SU-DHL-6 (cell line): ENCODE measurements at regions not wholly inside any gene's neighbourhood (a gene's known extent, or its start where the extent isn't known, plus 50 kb on each side); places are given as distances from the start of the nearest gene placed in this dataset.

ENCODE experiments used
- H2AFZ ChIP-seq: fragments of 200-600 bp; sonication (generic); 2 replicates; pipeline ENCODE4 v1.6.1; 2014; ENCODE audit warnings: low read depth, mild to moderate bottlenecking, moderate library complexity, mixed read lengths, antibody characterized with exemption, low read length; ENCODE audit not compliant: severe bottlenecking
- H3F3A ChIP-seq: fragments of 200-600 bp; shearing (Covaris generic); 2 replicates; pipeline ENCODE4 v1.6.0; 2016; ENCODE audit warnings: antibody characterized with exemption, mild to moderate bottlenecking; ENCODE audit not compliant: insufficient read depth
- H3K27ac ChIP-seq: fragments of 200-600 bp; sonication (generic); 2 replicates; pipeline ENCODE4 v1.5.1; 2016; ENCODE audit warnings: low read depth, mild to moderate bottlenecking, low read length, moderate library complexity, mixed read lengths
- H3K27me3 ChIP-seq: fragments of 200-600 bp; sonication (generic), shearing (Covaris generic); 2 replicates; pipeline ENCODE4 v1.6.0; 2014; ENCODE audit warnings: mild to moderate bottlenecking, low read length
- H3K36me3 ChIP-seq: fragments of 200-600 bp; sonication (generic); 2 replicates; pipeline ENCODE4 v1.6.1; 2014; ENCODE audit warnings: mild to moderate bottlenecking, low read length, mixed read lengths
- H3K4me2 ChIP-seq: fragments of 300-600, 200-600 bp; shearing (Covaris generic), sonication (generic); 2 replicates; pipeline ENCODE4 v1.6.0; 2014; ENCODE audit warnings: low read length, low read depth, mild to moderate bottlenecking; ENCODE audit not compliant: poor library complexity, severe bottlenecking
- H3K4me3 ChIP-seq: fragments of 200-600 bp; sonication (generic); 2 replicates; pipeline ENCODE4 v1.5.1; 2014; ENCODE audit warnings: antibody characterized with exemption, low read length, mild to moderate bottlenecking, mixed read lengths; ENCODE audit not compliant: insufficient read depth, poor library complexity, severe bottlenecking
- H3K79me2 ChIP-seq: fragments of 200-600 bp; sonication (generic); 2 replicates; pipeline ENCODE4 v1.6.1; 2014; ENCODE audit warnings: mild to moderate bottlenecking, low read length, moderate library complexity; ENCODE audit not compliant: insufficient read depth
- H3K9ac ChIP-seq: fragments of 200-600 bp; sonication (generic); 2 replicates; pipeline ENCODE4 v1.7.0; 2014; ENCODE audit warnings: mild to moderate bottlenecking, low read length
- H3K9me2 ChIP-seq: fragments of 200-600 bp; sonication (generic); replicated peaks from 2 replicates; pipeline ENCODE4 v1.6.1; 2014; ENCODE audit warnings: low read length; ENCODE audit not compliant: insufficient read depth
- H3K9me3 ChIP-seq: fragments of 200-600 bp; sonication (generic); 2 replicates; pipeline ENCODE4 v1.6.1; 2014; ENCODE audit warnings: low read length, mixed read lengths; ENCODE audit not compliant: insufficient read depth
- H4K20me1 ChIP-seq: fragments of 200-600 bp; sonication (generic); 2 replicates; pipeline ENCODE4 v1.6.1; 2014; ENCODE audit warnings: low read depth, mild to moderate bottlenecking, antibody characterized with exemption, low read length, moderate library complexity, mixed read lengths
- EZH2phosphoT487 ChIP-seq: fragments of 200-600 bp; sonication (generic), shearing (Covaris generic); conservative IDR thresholded peaks from 2 replicates; pipeline ENCODE4 v1.6.1; 2018; ENCODE audit warnings: mild to moderate bottlenecking, antibody characterized with exemption, low read length, moderate library complexity, mixed read lengths
- TF ChIP-seq, protein P1 (sequence below): fragments of 200-600 bp; sonication (generic); IDR thresholded peaks from one replicate; pipeline ENCODE4 v1.5.1; 2017; ENCODE audit warnings: antibody characterized with exemption, mild to moderate bottlenecking, low read length, moderate library complexity; ENCODE audit not compliant: insufficient read depth, poor library complexity, severe bottlenecking

- Histone ChIP-seq H3K4me3 (no peak overlapping the region), H3K4me2 (no peak overlapping the region), H3K79me2 (no peaks in the 10 kb centered on the region), H3K9me2 (no peaks in the 10 kb centered on the region), H2AFZ (no peak overlapping the region), H3K9ac (no peak overlapping the region), H3K27me3 (no peaks in the 10 kb centered on the region), H3K36me3 (no peaks in the 10 kb centered on the region), H4K20me1 (no peaks in the 10 kb centered on the region), H3K27ac (no peak overlapping the region), H3F3A (no peaks in the 10 kb centered on the region), H3K9me3 (no peaks in the 10 kb centered on the region)
- TF ChIP-seq EZH2phosphoT487, result no peak
- TF ChIP-seq, protein P1, sequence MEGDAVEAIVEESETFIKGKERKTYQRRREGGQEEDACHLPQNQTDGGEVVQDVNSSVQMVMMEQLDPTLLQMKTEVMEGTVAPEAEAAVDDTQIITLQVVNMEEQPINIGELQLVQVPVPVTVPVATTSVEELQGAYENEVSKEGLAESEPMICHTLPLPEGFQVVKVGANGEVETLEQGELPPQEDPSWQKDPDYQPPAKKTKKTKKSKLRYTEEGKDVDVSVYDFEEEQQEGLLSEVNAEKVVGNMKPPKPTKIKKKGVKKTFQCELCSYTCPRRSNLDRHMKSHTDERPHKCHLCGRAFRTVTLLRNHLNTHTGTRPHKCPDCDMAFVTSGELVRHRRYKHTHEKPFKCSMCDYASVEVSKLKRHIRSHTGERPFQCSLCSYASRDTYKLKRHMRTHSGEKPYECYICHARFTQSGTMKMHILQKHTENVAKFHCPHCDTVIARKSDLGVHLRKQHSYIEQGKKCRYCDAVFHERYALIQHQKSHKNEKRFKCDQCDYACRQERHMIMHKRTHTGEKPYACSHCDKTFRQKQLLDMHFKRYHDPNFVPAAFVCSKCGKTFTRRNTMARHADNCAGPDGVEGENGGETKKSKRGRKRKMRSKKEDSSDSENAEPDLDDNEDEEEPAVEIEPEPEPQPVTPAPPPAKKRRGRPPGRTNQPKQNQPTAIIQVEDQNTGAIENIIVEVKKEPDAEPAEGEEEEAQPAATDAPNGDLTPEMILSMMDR, result no peak
These were observed 348.7 kb upstream of the GRAMD2B start for GRCh38 chr5:126074538-126074937.

DNA sequence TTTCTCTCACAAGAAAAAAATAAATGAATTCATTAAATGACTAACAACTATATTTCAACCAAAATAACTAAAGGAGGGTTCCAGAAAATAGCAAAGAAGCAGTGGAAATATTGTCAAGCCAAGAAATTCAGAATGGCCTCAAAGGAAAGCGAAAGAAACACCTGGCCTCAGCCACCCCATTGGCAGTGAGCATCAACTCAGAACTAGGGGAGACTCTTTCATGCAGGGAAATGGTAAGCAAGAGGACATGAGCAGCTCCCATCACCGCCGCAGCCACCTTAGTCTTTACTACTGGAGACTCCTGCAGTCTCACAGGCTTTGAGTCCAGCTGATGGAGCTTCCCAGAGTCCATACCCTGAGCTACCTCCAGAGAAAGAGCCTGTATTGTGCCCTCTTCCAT lies 343.9 kb upstream of the GRAMD2B start:
- Histone ChIP-seq H3K27me3 (no peaks in the 10 kb centered on the region), H2AFZ (no peak overlapping the region), H3F3A (no peaks in the 10 kb centered on the region), H3K79me2 (no peaks in the 10 kb centered on the region), H3K9ac (no peak overlapping the region), H3K4me2 (no peak overlapping the region), H3K27ac (no peak overlapping the region), H3K4me3 (no peak overlapping the region), H3K36me3 (no peaks in the 10 kb centered on the region), H3K9me3 (no peaks in the 10 kb centered on the region; the same call in 1 of the 2 replicates), H4K20me1 (no peaks in the 10 kb centered on the region), H3K9me2 (no peaks in the 10 kb centered on the region)
- no peak for TF ChIP-seq EZH2phosphoT487
- TF ChIP-seq, protein P1, result no peak

DNA sequence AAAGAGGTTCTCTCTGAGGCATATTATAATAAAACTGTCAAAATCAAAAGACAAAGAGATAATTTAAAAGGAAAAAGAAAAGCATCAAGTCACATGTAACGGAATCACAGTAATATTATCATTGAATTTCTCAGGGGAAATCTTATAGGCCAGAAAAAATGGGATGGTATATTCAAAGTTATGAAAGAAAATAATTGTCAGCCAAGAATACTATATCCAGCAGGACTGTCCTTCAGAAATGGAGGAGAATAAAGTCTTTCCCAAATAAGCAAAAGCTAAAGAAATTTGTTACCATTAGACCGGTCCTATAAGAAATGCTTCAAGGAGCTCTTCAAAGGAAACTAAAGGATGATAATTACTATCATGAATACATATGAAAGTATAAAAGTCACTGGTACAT lies 342.0 kb upstream of the GRAMD2B start:
- Histone ChIP-seq H3F3A (no peaks in the 10 kb centered on the region), H3K27me3 (no peaks in the 10 kb centered on the region), H3K4me3 (no peak overlapping the region), H3K27ac (no peak overlapping the region), H3K4me2 (no peak overlapping the region), H3K9me2 (no peaks in the 10 kb centered on the region), H4K20me1 (no peaks in the 10 kb centered on the region), H3K79me2 (no peaks in the 10 kb centered on the region), H3K9ac (no peak overlapping the region), H3K36me3 (no peaks in the 10 kb centered on the region), H2AFZ (no peak overlapping the region), H3K9me3 (peaks cover 5% of the 10 kb centered on the region; the same call in 1 of the 2 replicates)
- TF ChIP-seq, protein P1, result no peak

DNA sequence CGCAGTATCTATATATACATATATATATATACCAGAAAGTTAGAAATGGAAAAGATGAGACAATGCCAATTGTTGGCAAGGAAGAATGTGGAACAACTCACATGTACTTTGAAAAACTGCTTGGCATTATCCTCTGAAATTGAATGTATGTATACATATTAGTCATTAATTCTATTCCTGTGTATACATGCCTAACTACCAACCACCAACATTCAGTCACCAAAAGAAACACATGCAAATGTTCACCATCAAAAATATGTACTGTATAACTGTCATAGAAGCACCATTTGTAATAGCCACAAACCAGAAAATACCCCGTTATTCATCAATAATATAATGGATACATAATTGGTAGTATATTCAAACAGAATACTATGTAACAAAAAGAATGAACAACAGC lies 330.2 kb upstream of the GRAMD2B start:
- Histone ChIP-seq H3K4me2 (no peak overlapping the region), H3K4me3 (no peak overlapping the region)

More for the DNA sequence above, 330.2 kb upstream of the GRAMD2B start:
- no peaks in the 10 kb centered on the region for H3F3A ChIP-seq
- no peak overlapping the region for H3K9ac ChIP-seq
- H3K9me2 ChIP-seq, result no peaks in the 10 kb centered on the region
- no peaks in the 10 kb centered on the region for H3K79me2 ChIP-seq
- H2AFZ ChIP-seq, result no peak overlapping the region
- no peaks in the 10 kb centered on the region for H3K9me3 ChIP-seq
- H3K27me3 ChIP-seq, result no peaks in the 10 kb centered on the region
- no peaks in the 10 kb centered on the region for H3K36me3 ChIP-seq
- no peak for TF ChIP-seq EZH2phosphoT487
- TF ChIP-seq, protein P1, result no peak
- H3K27ac ChIP-seq, result no peak overlapping the region
- H4K20me1 ChIP-seq, result no peaks in the 10 kb centered on the region
